GM23338 (cell line): ENCODE measurements at regions not wholly inside any gene's neighbourhood (a gene's known extent, or its start where the extent isn't known, plus 50 kb on each side); places are given as distances from the start of the nearest gene placed in this dataset.

Source experiments
- ATAC-seq: fragments of 200-7000 bp; cut with Tn5 transposase; 3 replicates; pipeline ENCODE4 v1.9.1; 2020
- DNase-seq: peaks from one replicate; pipeline ENCODE4 v3.0.0-alpha.2; 2015; ENCODE audit warnings: low spot score
- H2AFZ ChIP-seq: fragments of 200-600 bp; sonication (generic); 2 replicates; pipeline ENCODE4 v1.8.0; 2016; ENCODE audit warnings: antibody characterized with exemption, mild to moderate bottlenecking, moderate library complexity
- H3F3A ChIP-seq: fragments of 200-600 bp; sonication (generic); replicated peaks from 2 replicates; pipeline ENCODE4 v1.8.0; 2017; ENCODE audit warnings: antibody characterized with exemption, mixed run types, low read depth
- H3K27ac ChIP-seq: fragments of 200-600 bp; sonication (generic); 2 replicates; pipeline ENCODE4 v1.6.1; 2016; ENCODE audit warnings: low read depth
- H3K27me3 ChIP-seq: fragments of 200-600 bp; sonication (generic); 2 replicates; pipeline ENCODE4 v1.8.0; 2016; ENCODE audit warnings: mild to moderate bottlenecking, mixed run types, moderate library complexity; ENCODE audit not compliant: insufficient read depth
- H3K36me3 ChIP-seq: fragments of 200-600 bp; sonication (generic); 2 replicates; pipeline ENCODE4 v1.8.0; 2016; ENCODE audit warnings: mild to moderate bottlenecking; ENCODE audit not compliant: insufficient read depth
- H3K4me1 ChIP-seq: fragments of 200-600 bp; sonication (generic); 2 replicates; pipeline ENCODE4 v1.8.0; 2016; ENCODE audit warnings: mild to moderate bottlenecking, moderate library complexity; ENCODE audit not compliant: insufficient read depth
- H3K4me2 ChIP-seq: fragments of 200-600 bp; sonication (generic); 2 replicates; pipeline ENCODE4 v1.7.1; 2017; ENCODE audit warnings: mixed run types
- H3K4me3 ChIP-seq: fragments of 200-600 bp; sonication (generic); 2 replicates; pipeline ENCODE4 v1.6.1; 2016; ENCODE audit warnings: mixed run types
- H3K79me2 ChIP-seq: fragments of 200-600 bp; sonication (generic); replicated peaks from 2 replicates; pipeline ENCODE4 v1.8.0; 2017; ENCODE audit warnings: mild to moderate bottlenecking; ENCODE audit not compliant: insufficient read depth
- H3K9me2 ChIP-seq: fragments of 200-600 bp; sonication (generic); 2 replicates; pipeline ENCODE4 v1.8.0; 2017; ENCODE audit not compliant: insufficient read depth
- H4K20me1 ChIP-seq: fragments of 200-600 bp; sonication (generic); replicated peaks from 2 replicates; pipeline ENCODE4 v1.8.0; 2017; ENCODE audit warnings: mild to moderate bottlenecking; ENCODE audit not compliant: insufficient read depth
- H3K27ac Mint-ChIP-seq: 2 replicates; pipeline ENCODE4 v1.8.0; 2020; ENCODE audit warnings: inconsistent platforms, mild to moderate bottlenecking, moderate library complexity, mixed read lengths
- H3K27me3 Mint-ChIP-seq: 3 replicates; pipeline ENCODE4 v1.8.0; 2022; ENCODE audit warnings: low read depth, mild to moderate bottlenecking, moderate library complexity, mixed read lengths, inconsistent platforms; ENCODE audit not compliant: insufficient read depth, poor library complexity
- H3K36me3 Mint-ChIP-seq: 3 replicates; pipeline ENCODE4 v1.8.0; 2021; ENCODE audit warnings: low read depth, mild to moderate bottlenecking, inconsistent platforms, moderate library complexity, mixed read lengths
- H3K4me1 Mint-ChIP-seq: 3 replicates; pipeline ENCODE4 v1.8.0; 2020; ENCODE audit warnings: mild to moderate bottlenecking, inconsistent platforms, mixed read lengths
- H3K4me3 Mint-ChIP-seq: 3 replicates; pipeline ENCODE4 v1.8.0; 2021; ENCODE audit warnings: moderate library complexity, mild to moderate bottlenecking, inconsistent platforms, mixed read lengths
- H3K9me3 Mint-ChIP-seq: 3 replicates; pipeline ENCODE4 v1.8.0; 2020; ENCODE audit warnings: moderate library complexity, mild to moderate bottlenecking, inconsistent platforms, mixed read lengths
- CREB1 ChIP-seq: fragments of 250-450 bp; sonication (Bioruptor Pico); IDR thresholded peaks from 2 replicates; pipeline ENCODE4 v1.5.0; 2020; ENCODE audit warnings: low read depth, mild to moderate bottlenecking, moderate library complexity
- CTCF ChIP-seq, 2 experiments: fragments of 200-600 bp in 1 of 2; sonication (generic) in 1 of 2; conservative IDR thresholded peaks; 2 replicates each; pipeline versions ENCODE4 v1.5.1 to v1.6.1; 2016 to 2017; ENCODE audit warnings: antibody characterized with exemption in 2 of 2, low read depth in 2 of 2, mild to moderate bottlenecking in 2 of 2, moderate library complexity in 1 of 2
- ETS1 ChIP-seq: IDR thresholded peaks from 2 replicates; pipeline ENCODE4 v1.6.1; 2016; ENCODE audit warnings: antibody characterized with exemption
- EZH2 ChIP-seq: fragments of 200-600 bp; sonication (generic); IDR thresholded peaks from one replicate; pipeline ENCODE4 v1.8.0; 2017; ENCODE audit warnings: antibody characterized with exemption, mild to moderate bottlenecking, low read depth; ENCODE audit not compliant: unreplicated experiment
- EZH2phosphoT487 ChIP-seq: fragments of 200-600 bp; sonication (generic); IDR thresholded peaks from one replicate; pipeline ENCODE4 v1.8.1; 2018; ENCODE audit warnings: antibody characterized with exemption; ENCODE audit not compliant: unreplicated experiment
- JUNB ChIP-seq: IDR thresholded peaks from one replicate; pipeline ENCODE4 v1.6.1; 2016; ENCODE audit warnings: antibody characterized with exemption; ENCODE audit not compliant: unreplicated experiment
- NANOG ChIP-seq: IDR thresholded peaks from 2 replicates; pipeline ENCODE4 v1.6.1; 2016; ENCODE audit warnings: antibody characterized with exemption, borderline replicate concordance
- POLR2AphosphoS5 ChIP-seq: IDR thresholded peaks from 2 replicates; pipeline ENCODE4 v1.6.1; 2016; ENCODE audit warnings: antibody characterized with exemption, low read depth
- STAT1 ChIP-seq: IDR thresholded peaks from one replicate; pipeline ENCODE4 v1.6.1; 2016; ENCODE audit warnings: antibody characterized with exemption; ENCODE audit not compliant: unreplicated experiment
- ZNF114 ChIP-seq: fragments of 250-450 bp; sonication (Bioruptor Pico); IDR thresholded peaks from 2 replicates; pipeline ENCODE4 v1.5.0; 2020; ENCODE audit warnings: mild to moderate bottlenecking, moderate library complexity
- ZNF331 ChIP-seq: fragments of 250-450 bp; sonication (Bioruptor Pico); IDR thresholded peaks from 2 replicates; pipeline ENCODE4 v1.5.0; 2020; ENCODE audit warnings: low read depth, mild to moderate bottlenecking, moderate library complexity
- ZNF462 ChIP-seq: fragments of 250-450 bp; sonication (Bioruptor Pico); IDR thresholded peaks from 2 replicates; pipeline ENCODE4 v1.5.0; 2020; ENCODE audit warnings: mild to moderate bottlenecking, moderate library complexity
- TF ChIP-seq, protein P1 (sequence below): IDR thresholded peaks from one replicate; pipeline ENCODE4 v1.6.1; 2018; ENCODE audit warnings: antibody characterized with exemption; ENCODE audit not compliant: unreplicated experiment

- Histone ChIP-seq H3K4me3 (no peak overlapping the region), H3K27me3 (no peaks in the 10 kb centered on the region), H3K27ac (no peak overlapping the region), H4K20me1 (no peaks in the 10 kb centered on the region), H2AFZ (no peak overlapping the region; the same call in 1 of the 2 replicates), H3K36me3 (no peaks in the 10 kb centered on the region), H3K9me2 (no peaks in the 10 kb centered on the region; the same call in 1 of the 2 replicates), H3K4me2 (no peak overlapping the region), H3F3A (no peaks in the 10 kb centered on the region), H3K4me1 (no peaks in the 10 kb centered on the region), H3K79me2 (no peaks in the 10 kb centered on the region)
- no peaks in the 10 kb centered on the region for H3K4me1 Mint-ChIP-seq
- TF ChIP-seq POLR2AphosphoS5: no peak
- no peak for TF ChIP-seq ETS1
- no peak for TF ChIP-seq CTCF (conservative IDR thresholded peaks at IDR 0.05; ENCODE audit: low read depth in 2 of 2)
- TF ChIP-seq ZNF114 (CRISPR knock-in tag): no peak
- no peak for TF ChIP-seq NANOG
- no peak for TF ChIP-seq ZNF462 (CRISPR knock-in tag)
- TF ChIP-seq EZH2phosphoT487: no peak
- no peak for TF ChIP-seq CREB1 (CRISPR knock-in tag)
- no peak for TF ChIP-seq ZNF331
- TF ChIP-seq, protein P1, sequence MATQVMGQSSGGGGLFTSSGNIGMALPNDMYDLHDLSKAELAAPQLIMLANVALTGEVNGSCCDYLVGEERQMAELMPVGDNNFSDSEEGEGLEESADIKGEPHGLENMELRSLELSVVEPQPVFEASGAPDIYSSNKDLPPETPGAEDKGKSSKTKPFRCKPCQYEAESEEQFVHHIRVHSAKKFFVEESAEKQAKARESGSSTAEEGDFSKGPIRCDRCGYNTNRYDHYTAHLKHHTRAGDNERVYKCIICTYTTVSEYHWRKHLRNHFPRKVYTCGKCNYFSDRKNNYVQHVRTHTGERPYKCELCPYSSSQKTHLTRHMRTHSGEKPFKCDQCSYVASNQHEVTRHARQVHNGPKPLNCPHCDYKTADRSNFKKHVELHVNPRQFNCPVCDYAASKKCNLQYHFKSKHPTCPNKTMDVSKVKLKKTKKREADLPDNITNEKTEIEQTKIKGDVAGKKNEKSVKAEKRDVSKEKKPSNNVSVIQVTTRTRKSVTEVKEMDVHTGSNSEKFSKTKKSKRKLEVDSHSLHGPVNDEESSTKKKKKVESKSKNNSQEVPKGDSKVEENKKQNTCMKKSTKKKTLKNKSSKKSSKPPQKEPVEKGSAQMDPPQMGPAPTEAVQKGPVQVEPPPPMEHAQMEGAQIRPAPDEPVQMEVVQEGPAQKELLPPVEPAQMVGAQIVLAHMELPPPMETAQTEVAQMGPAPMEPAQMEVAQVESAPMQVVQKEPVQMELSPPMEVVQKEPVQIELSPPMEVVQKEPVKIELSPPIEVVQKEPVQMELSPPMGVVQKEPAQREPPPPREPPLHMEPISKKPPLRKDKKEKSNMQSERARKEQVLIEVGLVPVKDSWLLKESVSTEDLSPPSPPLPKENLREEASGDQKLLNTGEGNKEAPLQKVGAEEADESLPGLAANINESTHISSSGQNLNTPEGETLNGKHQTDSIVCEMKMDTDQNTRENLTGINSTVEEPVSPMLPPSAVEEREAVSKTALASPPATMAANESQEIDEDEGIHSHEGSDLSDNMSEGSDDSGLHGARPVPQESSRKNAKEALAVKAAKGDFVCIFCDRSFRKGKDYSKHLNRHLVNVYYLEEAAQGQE: no peak
- TF ChIP-seq EZH2: no peak
- no peak for TF ChIP-seq JUNB
- no peak for TF ChIP-seq STAT1
- peaks cover 15% of the 10 kb centered on the region for H3K9me3 Mint-ChIP-seq
- DNase-seq (no peak), ATAC-seq (no peak)
- no peak overlapping the region for H3K27ac Mint-ChIP-seq
- peaks cover 7% of the 10 kb centered on the region; the same call in 2 of the 3 replicates for H3K36me3 Mint-ChIP-seq
- no peak overlapping the region for H3K4me3 Mint-ChIP-seq
- H3K27me3 Mint-ChIP-seq: no peaks in the 10 kb centered on the region
Observed at GRCh38 chr19:28956961-28957360, 256.0 kb downstream of the UQCRFS1 start.
